Activated CD4-positive, alpha-beta T cell treated with anti-CD3 and anti-CD28 coated beads for 4 hours (primary cell): ENCODE measurements at regions not wholly inside any gene's neighbourhood (a gene's known extent, or its start where the extent isn't known, plus 50 kb on each side); places are given as distances from the start of the nearest gene placed in this dataset.
A peak's percentile ranks its signal among the peaks of the same experiment; 100 is the strongest.

Source experiments
- DNase-seq, 2 donors: peaks; one replicate each; pipeline ENCODE4 v3.0.0-alpha.2; 2020

DNA sequence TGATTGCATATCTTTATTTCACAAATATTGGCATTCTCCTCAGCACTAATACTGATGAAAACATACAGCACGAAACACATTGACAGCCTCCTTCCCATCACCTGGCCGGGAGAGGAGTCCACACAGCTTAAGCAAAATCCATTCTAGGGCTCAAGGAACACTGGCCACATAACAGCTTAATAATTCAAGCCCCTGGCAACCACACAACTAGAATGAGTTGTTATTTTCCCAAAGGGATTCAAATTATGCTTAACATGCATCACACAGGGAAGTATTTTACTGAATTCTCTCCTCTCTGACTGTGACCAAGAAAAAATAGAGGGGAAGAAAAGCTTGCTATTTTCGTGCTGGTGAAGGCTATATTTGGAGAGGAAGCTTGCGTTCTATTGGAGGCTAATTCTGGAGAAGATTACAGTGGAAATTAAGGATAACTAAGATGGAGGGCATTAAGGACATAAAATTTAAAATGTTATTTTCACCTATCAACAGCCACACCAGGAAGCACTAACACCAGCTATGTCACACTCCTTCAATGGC is 198.5 kb downstream of the ADGRG6 start:
- DNase-seq: no peak

DNA sequence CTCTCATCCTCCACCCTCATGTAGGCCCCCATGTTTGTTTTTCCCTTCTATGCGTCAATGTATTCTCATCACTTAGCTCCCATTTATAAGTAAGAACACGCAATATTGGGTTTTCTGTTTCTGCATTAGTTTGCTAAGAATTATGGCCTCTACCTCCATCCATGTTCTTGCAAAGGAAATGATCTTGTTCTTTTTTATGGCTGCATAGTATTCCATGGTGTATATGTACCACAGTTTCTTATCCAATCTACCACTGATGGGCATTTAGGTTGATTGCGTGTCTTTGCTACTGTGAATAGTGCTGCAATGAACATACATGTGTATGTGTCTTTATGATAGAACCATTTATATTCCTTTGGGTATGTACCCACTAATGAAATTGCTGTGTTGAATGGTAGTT is 200.0 kb downstream of the ADGRG6 start:
- DNase-seq: no peak

DNA sequence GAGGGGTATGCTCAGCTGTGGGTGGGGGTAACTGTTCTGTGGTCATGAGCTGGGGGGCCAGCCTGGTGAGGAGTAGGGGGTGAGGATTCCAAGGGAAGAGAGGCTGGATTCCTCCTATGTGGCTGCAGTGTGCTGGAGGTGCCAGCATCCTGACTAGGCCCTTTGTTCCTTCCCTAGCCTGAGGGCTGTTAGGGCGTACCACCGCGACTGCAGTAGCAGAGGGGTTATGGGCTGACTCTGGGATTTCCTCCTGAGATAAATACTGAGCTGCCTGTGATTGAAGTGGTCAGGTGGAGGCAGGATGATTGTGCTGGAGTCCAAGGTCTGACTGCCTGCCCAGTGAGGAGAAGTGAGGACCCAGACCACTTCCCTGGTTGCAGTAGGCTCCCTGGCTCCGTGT is 205.3 kb downstream of the ADGRG6 start:
- no peak for DNase-seq

DNA sequence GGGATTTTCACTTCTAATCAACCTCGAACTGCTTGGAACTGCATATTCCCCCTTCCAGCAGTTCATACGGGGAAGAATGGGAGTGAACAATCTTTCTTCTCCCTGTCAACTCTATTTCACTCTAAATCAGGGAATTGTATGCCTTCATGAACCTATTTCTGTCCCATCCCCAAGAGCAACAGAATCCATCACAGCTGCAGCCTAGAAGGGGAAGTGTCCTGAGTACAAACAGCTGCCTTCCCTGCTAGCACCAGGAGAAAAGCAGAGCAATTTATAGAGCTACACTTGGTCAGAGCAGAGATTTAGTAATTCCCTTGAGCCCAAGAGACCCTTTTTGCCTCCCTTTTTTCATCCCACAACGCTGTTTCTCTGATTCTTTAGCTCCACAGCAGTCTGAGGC is 208.4 kb downstream of the ADGRG6 start:
- DNase-seq: no peak

DNA sequence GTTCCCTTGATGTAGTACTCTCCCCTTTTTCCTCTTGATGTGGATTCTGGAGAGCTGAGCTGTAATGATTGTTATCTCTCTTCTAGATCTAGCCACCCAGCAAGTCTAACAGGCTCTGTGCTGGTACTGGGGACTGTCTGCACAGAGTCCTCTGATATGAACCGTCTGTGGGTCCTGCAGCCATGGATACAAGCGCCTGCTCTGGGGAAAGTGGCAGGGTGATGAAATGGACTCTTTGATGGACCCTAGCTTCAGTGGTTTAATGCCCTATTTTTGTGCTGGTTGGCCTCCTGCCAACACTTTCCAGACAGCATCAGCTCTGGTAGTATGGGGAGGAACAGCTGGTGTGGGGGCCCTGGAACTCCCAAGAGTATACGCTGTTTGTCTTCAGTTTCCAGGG is 216.3 kb downstream of the ADGRG6 start:
- DNase-seq: no peak

DNA sequence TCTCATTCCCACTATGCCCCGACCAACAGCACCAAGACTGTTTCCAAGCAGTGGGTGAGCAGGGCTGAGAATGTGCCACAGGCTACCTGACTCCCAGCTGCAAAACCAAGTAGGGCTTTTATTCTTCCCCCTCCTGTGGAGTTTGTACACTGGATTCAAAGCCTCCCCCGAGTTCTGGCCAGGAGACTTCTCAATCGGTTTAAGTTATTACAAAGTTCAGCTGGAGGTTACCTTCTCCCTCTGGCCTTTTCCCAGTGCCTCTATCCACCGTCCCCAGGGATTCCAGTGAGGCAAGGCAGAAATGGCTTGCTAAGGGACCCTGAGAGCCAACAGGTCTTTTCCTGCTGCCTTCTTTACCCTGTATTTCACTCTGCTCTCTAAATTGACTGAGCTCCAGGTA is 217.0 kb downstream of the ADGRG6 start:
- DNase-seq: no peak

DNA sequence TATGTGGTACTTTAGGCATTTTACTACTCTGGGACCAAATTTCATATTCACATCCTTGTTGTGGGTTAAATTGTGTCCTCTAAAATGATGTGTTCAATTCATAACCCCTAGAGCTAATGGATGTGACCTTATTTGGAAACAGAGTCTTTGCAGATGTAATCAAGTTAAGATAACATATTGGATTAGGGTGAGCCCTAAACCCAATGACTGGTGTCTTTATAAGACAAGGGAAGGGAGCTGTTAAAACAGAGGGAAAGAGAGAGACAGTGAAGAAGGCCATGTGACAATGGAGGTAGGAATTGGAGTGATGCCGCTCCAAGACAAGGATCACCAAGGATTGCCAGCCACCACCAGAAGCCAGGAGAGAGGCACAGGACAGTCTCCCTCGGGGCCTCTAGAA is 220.0 kb downstream of the ADGRG6 start:
- no peak for DNase-seq

DNA sequence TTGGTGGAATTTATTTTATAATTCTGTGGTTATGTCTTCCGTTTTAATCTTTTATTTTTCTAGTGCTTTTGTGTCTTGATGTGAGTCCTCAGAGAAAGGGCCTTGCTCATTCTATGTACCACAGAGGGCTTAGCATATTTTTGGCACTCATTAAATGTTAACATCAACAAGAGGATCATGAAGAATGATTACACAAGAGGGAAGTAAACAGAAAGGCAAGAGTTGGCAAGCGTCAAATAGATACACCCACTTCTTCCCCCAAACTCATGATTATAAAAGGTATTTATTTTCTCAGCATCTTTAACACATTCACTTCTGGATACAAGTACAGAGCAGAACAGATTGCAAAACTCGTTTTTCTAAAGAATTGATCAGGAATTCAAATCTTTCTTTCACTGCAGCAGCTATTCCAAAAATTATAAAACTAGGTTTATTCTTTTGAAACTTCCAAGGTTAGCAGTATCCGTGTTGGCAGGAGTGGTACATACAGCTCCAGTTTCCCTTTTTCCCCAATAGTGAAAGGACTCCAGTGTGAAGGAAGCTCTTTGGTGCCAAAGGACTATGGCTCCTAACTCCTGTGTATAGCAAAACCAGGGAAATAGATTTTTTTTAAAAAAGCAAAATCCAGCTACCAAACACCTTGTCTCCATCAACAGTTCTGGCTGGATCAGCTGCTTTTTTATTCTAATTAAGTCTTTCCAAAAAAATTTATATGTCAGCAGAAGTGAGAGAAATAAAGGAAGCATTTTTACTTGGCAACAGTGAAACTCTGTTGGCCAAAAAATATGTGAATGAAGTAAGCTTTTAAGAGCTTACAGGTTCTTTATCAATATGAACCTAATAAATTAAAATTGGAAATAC is 221.9 kb downstream of the ADGRG6 start:
- no peak for DNase-seq

DNA sequence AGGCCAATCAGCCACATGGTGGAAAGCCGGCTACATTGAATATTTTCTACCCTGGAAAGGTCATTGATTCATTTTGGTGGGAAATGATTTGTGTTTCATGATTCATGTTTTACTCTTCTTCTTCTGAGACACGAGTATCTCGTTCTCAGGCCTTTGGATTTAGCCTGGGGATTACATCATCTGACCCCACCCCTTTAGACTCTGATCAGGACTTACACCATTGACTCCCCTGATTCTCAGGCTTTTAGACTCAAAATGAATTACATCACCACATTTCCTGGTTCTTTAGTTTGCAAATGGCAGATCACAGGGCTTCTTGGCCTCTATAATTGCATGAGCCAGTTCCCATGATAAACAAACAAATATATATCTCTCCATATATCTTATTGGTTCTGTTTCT is 228.8 kb downstream of the ADGRG6 start:
- DNase-seq: no peak

DNA sequence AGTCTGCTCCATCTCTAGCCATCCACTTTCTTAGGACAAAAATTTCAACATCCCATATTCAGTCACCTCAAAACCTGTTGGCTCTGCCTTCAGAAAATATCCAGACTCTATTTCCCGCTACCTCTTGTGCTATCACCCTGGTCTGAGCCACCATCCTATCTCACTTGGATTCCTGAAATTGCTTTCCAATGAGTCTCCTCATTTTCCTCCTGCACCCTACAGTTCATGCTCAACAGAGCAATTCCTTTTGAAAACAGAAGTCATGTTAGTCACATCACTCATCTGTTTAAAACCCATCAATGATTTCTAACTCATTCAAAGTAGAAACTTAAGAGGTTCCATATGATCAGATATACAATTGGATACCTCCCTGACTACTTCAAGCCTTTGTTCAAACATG is 229.9 kb downstream of the ADGRG6 start:
- DNase-seq: no peak

DNA sequence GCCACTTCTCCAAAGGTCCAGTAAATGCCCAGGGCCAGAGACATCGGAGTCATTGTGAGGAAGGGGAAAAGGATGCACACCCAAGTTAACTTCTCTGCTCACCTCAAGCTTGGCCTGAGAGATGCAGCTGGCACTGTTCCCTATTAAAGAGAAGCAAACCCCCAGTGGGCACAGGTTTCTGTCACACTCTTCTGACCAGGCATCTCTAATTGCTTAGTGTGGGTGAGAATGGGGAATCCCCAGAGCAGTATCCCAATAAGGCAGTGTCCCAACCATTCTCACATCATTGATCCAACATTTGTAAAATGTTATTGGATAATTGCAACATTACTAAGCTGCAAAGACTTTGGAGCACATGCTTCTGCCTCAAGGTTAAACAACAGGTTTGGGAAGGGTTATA is 232.3 kb downstream of the ADGRG6 start:
- no peak for DNase-seq

DNA sequence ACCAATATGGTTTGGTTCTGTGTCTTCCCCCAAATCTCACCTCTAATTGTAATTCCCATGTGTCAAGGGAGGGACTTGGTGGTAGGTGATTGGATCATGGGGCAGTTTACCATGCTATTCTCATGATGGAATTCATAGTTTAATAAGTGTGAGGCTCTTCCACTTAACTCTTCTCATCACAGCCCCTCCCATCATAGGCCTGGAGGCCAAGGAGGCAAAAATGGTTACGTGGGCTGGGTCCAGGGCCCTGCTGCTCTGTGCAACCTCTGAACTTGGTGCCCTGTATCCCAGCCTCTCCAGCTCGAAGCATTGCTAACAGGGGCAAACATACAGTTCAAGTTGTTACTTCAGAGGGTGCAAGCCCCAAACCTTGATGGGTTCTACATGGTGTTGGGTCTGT is 232.7 kb downstream of the ADGRG6 start:
- DNase-seq: no peak

DNA sequence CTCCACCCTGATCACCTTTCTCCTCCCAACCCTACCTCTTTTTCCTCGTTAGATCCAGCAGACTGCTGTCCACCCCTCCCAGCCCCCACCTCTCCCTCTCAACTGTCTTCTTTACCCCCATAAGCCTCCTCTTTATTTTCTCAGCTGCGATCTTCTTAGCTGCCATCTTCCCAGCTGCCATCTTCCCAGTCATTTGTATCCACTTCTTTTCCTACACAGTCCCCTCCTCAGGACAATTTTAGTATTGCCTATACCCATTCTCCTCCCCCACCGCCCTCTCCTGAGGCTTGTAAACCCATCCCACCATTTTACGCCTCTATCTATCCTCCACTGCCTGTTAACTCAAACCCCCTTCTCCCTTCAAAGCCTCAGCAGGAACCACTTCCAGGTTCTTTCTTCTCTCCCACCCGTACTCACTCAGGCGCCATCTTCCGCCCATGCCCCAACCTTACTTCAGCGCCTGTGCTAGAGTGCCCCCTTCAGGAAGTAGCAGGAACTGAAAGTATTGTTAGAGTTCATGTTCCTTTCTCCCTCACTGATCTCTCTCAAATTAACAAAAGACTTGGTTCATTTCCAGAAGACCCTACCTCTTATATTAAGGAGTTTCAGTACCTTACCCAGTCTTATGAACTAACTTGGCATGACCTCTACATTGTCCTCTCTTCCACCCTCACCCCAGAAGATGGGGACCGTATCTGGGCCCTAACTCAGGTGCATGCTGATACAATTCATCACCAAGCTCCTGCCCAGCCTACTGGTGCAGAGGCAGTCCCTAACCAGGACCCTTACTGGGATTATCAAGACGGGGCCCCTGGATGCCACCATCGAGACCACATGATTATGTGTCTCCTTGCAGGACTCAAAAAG is 236.0 kb downstream of the ADGRG6 start:
- DNase-seq: no peak

DNA sequence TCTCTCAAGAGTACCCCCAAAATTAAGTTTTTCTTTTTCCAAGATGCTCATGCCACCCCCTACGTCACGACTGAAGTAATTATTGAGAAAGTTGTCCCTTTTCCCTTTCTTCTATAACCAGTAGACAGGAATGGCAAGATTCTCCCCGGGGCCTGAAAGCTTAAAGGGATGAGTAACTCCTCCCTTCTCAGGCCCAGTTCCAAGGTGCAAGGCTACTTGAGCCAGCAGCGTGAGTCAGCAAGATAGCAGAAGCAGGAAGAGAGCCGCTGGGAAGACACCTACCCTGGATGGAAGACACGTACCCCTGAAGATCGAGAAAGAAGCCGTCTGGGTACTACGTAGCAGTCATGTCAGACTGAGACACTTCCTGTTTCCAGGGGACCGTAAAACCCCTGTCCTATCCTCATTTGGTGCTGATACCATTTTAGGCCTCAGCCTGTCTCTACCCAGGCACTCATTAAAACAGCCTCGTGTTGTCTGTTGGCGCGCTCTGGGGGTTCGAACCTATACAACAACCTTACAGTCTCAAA is 241.0 kb downstream of the ADGRG6 start:
- no peak for DNase-seq

DNA sequence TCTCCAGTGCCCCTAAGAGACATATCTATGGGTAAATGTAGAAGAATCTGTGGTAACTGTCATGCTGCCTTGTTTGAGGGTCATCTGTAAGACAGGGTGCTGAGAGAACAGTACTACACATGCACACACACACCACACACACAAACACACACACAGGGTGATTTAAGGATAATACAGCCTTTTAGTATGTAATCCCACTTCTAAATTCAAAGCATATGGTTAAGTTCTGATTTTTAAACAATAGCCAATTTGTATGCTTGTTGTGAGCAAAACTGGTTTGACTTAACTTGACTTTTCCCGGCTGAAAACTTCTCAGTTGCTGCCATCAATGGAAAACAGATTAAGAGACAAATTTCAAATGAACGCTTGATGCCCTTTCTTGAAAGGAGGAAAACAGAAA is 241.8 kb downstream of the ADGRG6 start:
- DNase-seq: no peak

DNA sequence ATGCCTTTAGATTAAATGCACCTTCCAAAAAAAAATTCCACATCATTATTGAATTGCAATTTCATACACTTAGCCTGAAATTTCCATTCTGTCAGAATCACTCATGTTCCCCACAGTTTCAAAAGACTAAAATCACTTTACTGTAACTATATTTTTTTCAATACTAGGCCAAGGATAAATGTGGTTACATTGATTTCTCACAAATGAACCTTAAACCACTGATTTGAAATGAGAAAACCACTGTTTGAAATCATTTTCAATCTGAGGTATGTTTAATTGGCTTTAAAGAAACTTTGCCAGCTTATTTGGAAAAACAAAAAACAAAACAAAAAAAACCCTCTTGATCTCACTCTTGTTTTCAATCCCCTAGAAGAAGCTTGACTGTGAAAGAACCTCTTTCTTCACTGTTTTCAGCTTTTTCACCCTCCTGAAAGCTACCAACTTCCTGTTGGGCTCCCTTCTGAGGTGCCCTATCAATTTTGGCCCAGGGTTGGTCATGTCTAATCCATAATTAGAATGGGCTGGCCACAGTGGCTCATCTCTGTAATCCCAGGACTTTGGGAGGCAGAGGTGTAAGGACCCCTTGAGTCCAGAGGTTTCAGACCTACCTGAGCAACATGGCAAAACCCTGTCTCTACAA is 242.5 kb downstream of the ADGRG6 start:
- DNase-seq: no peak

DNA sequence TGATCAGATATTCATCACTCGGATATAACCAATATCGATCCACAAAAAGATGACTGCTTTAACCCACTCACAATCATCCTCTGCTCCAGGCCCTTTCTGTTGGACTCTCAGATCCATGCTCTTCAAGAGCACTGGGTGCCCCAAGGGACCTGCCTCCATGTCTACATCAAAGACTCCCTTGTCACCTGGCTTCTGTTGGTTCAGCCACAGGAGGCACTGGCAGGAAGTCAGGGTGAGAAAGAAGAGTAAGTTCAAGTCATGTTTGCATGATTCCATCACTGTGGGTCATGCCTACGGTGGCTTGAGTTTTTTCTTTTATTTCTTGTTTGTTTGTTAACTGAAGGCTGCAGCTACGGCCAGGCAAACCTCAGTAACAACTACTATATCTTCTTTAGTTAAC is 243.3 kb downstream of the ADGRG6 start:
- DNase-seq: no peak

DNA sequence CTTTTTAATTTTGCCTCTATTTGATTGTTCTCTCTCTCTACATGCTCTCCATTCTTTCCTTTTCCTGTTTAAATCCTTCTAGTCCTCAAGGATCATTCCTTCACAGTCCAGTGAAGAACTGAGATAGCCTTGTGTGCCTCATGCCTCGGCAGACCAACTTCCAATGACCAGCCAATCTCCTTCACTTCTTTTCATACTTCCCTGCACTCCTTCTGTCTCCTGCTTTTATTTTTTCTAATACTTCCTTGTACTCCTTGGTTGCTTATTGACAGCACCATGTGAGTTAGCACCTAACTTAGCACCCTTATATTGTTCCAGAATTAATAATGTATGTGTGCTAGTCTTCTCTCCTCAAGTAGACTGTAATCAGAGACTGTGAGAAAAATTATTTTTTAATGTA is 246.8 kb downstream of the ADGRG6 start:
- no peak for DNase-seq

DNA sequence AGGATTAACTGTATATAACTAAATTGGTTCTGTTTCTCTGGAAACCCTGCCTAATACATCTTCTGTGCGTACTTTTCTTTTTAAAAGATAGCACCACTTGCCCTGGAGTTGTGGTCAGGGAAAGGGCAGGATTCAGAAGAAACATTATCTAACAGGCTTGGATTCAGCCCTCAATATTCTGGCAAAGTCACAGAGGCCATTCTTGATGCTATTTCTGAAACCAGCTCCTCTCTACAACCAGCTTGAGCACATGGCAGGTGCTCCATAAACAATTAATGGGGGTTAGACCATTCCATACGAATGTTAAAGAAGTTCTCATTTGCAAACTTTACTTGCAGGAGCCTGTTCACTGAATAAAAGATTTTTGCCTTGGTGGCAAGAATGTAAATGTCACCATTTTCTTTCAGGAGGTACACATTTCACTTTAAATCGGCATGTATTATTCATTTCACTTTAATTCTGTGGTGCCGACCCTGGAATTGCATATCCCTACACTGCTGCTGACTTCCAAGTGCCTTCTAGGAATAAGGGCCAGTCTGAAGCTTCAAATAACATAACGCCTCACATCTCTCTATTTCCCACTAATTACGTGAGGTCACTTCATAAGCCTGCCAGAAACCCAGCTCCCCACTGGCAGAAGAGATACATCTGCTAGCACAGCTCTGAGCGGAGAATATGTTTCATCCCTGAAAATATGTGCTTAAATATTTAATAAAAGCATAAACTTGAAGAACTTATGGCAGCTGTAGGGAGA is 248.7 kb downstream of the ADGRG6 start:
- DNase-seq: no peak

DNA sequence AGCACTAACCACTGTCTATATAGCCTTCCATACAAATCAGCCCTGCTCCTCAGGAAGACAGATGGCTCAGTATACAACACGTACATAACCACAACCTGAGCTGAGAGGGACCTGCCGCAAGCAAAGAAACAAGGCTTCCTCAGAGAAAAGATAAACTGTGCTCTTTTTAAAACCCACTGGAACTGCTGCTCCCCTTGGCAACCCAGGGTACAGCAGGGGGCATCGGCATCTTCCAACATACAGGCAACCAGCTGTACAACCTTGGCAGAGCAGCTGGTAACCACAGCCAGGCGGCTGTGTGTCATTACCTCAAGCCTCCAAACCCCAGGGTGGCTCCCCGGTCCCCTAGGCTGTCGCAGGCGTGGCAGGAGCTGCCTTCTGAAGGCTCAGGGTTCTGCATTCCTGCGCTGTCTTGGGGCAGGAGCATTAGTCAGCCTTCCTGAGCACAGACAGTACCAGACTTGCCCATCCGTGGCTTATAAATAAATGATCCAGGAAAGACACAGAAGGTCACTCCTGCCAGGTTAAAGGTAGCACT is 249.5 kb downstream of the ADGRG6 start:
- peak; percentile 47 to 55 for DNase-seq

DNA sequence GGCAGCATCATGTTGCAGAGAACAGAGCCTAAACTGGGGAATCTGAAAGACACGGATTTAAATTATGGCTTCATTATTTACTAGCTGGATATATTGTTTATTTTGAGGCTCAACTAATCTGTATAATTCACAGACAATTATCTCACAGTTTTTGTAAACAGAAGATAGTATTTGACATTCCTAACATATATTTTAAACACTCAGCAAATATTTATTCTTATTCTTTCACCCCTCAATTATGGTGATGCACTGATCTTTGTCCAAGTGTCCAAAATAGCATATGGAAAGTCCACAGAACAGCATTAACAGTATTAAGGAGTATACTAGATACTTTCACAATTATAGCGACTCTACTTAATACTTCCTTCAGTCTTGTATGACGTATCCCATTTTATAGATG is 257.0 kb downstream of the ADGRG6 start:
- DNase-seq: no peak
